ENCODE measurements at regions not wholly inside any gene's neighbourhood (a gene's known extent, or its start where the extent isn't known, plus 50 kb on each side); places are given as distances from the start of the nearest gene placed in this dataset.
A peak's percentile ranks its signal among the peaks of the same experiment; 100 is the strongest.

- DNase-seq (ENCODE audit: low read depth): no peak
- no peak for TF ChIP-seq CTCF (IDR thresholded peaks at IDR 0.05; ENCODE audit: insufficient read depth, low read depth, low read length)
- no peak overlapping the region for H3K4me3 ChIP-seq (ENCODE audit: low read depth, low read length)
Observed at GRCh38 chr6:4451718-4452117, 316.3 kb upstream of the ECI2 start.

DNA sequence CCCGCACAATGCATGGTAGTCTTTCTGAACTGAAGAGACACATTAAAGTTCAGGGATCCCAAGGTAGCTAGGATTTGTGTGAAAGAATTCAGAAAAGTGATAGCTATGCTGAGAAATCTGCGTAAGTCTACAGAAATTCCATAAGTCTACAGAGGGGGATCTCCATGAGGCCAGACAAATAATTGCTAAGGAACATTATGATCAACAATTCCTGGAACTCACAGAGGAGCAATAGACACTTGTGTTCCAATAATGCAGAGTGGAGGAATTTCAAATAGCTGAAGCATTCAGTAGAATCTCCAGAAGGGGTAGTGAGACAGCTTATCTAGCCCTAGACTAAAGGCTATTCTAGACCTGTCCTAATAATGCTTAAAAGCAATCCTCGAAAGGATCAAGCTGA, 315.7 kb upstream of the ECI2 start:
- no peak for DNase-seq (ENCODE audit: low read depth)
- TF ChIP-seq CTCF (IDR thresholded peaks at IDR 0.05; ENCODE audit: insufficient read depth, low read depth, low read length): no peak
- no peak overlapping the region for H3K4me3 ChIP-seq (ENCODE audit: low read depth, low read length)

DNA sequence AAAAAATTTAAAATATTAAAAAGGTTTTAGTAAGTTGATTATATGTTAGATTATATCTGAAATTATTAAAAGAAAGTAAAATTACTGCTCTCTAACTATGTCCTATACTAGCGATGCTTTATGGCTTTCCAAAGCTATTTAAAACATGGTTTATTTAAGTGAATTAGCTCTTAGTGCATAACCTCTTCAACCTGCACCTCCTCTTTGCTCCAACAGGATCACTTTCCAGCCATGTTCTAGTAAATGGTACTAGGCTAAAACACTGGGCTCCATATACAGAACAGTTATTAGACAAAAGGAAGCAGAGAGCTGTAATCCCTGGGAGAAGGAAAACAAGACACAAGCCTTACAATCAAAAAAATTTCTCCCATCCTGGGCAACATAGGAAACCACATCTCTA, 314.9 kb upstream of the ECI2 start:
- DNase-seq (ENCODE audit: low read depth): no peak
- no peak for TF ChIP-seq CTCF (IDR thresholded peaks at IDR 0.05; ENCODE audit: insufficient read depth, low read depth, low read length)
- H3K4me3 ChIP-seq (ENCODE audit: low read depth, low read length): no peak overlapping the region

DNA sequence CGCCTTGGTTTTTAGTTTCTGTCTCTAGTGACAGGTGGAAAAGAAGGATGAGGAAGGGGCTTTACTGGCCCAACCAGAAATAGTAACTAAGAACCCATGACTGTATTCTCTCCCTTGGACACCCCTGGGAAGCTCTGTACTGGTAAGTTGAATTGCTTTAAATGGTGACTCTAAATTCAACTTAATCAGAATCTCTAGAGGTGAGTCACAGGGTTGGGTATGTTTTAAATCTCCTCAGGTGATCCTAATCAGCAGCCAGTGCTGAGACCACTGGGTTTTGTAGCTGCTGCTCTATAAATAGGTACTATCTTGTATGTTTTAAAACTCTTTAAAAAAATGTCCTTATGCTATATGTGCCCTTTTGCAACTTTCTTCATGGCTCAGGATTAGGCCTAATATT, 314.0 kb upstream of the ECI2 start:
- no peak for TF ChIP-seq CTCF (IDR thresholded peaks at IDR 0.05; ENCODE audit: insufficient read depth, low read depth, low read length)
- no peak overlapping the region for H3K4me3 ChIP-seq (ENCODE audit: low read depth, low read length)
- DNase-seq (ENCODE audit: low read depth): no peak

GRCh38 chr6:4448841-4449240, 313.5 kb upstream of the ECI2 start:
- no peak overlapping the region for H3K4me3 ChIP-seq (ENCODE audit: low read depth, low read length)
- no peak for DNase-seq (ENCODE audit: low read depth)
- no peak for TF ChIP-seq CTCF (IDR thresholded peaks at IDR 0.05; ENCODE audit: insufficient read depth, low read depth, low read length)

DNA sequence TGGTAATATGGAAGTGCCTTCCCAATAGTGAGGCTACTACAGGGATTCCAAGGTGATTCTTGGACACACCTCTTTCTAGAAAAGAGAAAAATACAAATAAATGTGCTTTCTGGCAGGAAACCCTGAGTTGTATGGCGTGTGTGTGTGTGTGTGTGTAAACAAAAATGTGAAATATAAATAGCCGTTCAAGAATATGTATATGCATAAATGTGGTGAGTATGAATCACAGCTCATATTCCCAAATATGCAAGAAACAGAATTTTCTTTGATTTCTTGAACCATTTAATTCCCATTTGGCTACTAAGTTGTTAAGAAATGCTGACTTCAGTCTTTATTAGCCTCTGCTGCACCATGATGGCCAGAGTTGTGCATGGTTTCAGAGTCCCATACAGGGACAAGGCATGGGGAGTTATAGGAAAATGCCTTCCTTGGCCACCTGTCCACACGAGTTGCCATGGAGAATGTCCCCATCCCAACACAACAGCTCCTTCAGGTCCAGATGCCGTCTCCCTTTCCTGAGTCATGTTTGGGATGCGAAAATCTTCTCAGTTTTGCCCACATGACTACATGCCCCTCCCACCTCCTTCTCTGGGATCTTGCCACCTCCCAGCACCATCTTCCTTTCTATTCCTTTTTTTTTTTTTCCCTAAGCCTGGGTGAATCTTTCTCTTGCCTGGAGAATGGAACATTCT, 312.4 kb upstream of the ECI2 start:
- peak; percentile 27 for DNase-seq (ENCODE audit: low read depth)
- TF ChIP-seq CTCF (IDR thresholded peaks at IDR 0.05; ENCODE audit: insufficient read depth, low read depth, low read length): no peak
- H3K4me3 ChIP-seq (ENCODE audit: low read depth, low read length): no peak overlapping the region

DNA sequence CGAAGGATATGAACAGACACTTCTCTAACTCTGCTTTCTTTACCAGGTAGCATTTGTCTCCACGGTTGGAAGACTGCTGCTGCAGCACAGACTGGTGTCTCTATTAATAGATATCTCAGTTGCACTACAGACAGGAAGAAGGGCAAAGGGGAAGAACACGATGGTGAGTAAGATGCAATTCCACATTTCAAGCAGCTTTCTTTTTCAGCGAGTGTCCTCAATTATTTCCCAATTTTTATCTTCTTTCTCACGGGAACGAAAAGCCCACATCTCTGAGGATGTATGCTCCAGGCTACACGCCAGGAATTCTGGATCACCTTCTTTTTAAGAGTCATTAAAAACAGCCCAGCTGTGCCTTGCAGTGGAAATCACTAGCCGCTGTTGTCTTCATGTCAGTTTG, 311.6 kb upstream of the ECI2 start:
- peak; percentile 97 for DNase-seq (ENCODE audit: low read depth)
- no peak overlapping the region for H3K4me3 ChIP-seq (ENCODE audit: low read depth, low read length)

More for the DNA sequence above, 311.6 kb upstream of the ECI2 start:
- TF ChIP-seq CTCF (IDR thresholded peaks at IDR 0.05; ENCODE audit: insufficient read depth, low read depth, low read length): no peak

Data from fibroblast of villous mesenchyme (primary cell).